Left kidney (tissue), 1 donor: ENCODE measurements at regions not wholly inside any gene's neighbourhood (a gene's known extent, or its start where the extent isn't known, plus 50 kb on each side); places are given as distances from the start of the nearest gene placed in this dataset.
"Not testable (repeated sequence)": the region's sequence is repeated elsewhere in the genome, so short reads cannot be mapped to it uniquely, and the experiment has no call there.

Experiments
- DNase-seq: peaks from one replicate; pipeline ENCODE4 v3.0.0-alpha.2; 2013

GRCh38 chr2:97431169-97431725 is 158.4 kb downstream of the ANKRD36B start:
- DNase-seq: not testable (repeated sequence)

- not testable (repeated sequence) for DNase-seq
These were observed 167.3 kb downstream of the ANKRD36B start for GRCh38 chr2:97422376-97422775.

DNA sequence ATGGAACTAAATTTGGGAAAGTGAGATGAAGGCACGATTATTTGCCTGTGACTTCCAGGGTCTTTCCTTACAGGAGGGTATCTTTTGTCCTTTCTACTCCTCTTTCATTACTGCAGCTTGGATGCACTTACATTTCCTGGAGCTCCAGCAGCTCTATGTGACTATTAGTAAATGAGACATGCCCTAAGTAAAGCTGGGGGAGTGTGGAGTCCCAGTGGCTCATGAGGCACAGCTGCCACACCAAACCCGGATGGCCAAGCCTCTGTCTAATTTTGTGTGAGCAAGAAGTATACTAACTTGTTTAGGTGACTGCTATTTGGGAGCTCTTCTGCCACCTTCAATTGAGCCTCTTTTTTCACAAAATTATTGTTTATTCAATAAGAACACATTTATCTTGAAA is 183.3 kb downstream of the ANKRD36B start:
- DNase-seq: not testable (repeated sequence)

- not testable (repeated sequence) for DNase-seq
These were observed 184.4 kb downstream of the ANKRD36B start for GRCh38 chr2:97405172-97405737.

GRCh38 chr2:97402678-97403077 is 187.0 kb downstream of the ANKRD36B start:
- DNase-seq: not testable (repeated sequence)

DNA sequence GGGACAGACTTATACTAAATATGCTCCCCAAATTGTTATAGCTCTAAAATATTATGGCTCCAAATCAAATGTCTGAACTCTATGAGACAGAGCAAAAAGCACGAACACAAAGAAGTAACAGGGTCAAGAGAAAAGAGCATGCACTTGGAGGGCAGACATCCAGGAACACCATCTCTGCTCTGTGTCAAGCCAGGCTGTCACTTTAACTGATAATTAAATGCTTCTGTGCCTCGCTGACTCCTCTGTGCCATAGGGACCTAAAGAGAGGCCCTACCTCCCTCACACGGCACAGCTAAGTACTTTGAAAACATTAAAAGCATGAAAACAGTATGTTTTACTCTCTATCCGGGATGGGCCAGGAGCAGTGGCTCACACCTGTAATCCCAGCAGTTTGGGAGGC is 194.0 kb downstream of the ANKRD36B start:
- not testable (repeated sequence) for DNase-seq

DNA sequence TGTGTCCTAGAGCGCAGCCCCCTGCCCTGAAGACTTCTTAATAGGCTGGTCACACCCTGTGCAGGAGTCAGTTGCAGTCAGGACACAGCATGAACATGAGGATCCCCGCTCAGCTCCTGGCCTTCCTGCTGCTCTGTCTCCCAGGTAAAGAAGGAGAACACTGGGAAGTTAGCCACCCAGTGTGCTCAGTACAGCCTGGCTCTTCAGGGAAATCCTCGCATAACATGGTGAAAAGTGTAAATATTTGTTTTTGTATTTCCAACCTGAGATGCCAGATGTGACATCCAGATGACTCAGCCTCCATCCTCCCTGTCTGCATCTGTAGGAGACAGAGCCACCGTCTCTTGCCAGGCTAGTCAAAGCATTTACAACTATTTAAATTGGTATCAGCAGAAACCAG is 203.9 kb downstream of the ANKRD36B start:
- not testable (repeated sequence) for DNase-seq

DNA sequence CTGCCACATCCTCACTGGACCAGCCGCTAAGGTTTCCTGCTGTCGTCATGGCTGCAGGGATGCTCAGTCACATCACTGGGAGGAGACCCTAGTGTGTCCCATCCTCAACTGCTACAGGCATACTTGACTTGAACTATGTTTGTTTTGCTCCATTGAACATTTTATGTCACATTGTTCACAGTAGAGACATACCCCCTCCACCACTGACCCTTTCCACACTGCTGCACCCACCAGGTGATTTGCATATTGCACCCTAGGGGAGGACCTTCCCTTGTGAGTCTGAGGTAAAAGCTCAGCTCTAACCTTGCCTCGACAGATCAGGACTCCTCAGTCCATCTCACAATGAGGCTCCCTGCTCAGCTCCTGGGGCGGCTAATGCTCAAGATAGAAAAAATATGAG is 213.8 kb downstream of the ANKRD36B start:
- not testable (repeated sequence) for DNase-seq

DNA sequence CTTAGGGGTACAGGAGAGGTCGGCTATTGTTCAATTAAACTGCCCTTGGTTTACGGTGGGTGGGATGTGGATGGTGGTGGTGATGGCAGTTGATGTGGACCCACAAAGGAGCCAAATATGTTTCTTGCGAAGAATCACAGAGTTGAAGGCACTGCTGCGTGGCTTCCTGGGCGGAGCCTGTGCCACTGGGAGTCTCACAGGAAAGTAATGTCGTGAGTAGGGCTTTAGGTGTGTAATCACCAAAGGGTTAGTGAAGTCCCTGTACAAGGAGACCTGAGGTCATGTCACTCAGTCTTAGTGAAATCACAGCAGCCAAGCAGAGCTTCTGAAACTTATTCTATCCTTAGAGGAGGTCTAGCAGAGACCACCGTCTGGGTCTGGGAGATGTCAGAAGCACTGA is 215.3 kb downstream of the ANKRD36B start:
- DNase-seq: not testable (repeated sequence)

DNA sequence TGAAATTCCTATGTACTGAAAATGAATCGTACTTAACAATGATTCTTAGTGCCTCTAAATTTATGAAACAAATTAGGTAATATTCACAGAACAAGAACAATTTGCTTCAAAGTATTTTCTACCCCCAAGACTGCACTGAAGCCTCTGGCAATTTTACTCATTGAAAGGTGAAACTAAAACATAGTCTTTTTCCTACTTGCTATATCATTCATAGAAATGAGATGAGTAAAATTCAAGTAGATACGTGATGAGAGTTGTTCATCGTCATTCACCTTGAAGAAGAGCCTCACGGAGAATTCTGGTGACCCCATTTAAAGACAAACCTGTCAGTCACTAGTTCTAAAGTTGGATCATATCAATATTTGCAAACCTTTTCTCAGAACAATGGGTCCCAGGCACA is 226.5 kb downstream of the ANKRD36B start:
- not testable (repeated sequence) for DNase-seq

GRCh38 chr2:97359861-97360584 is 229.7 kb downstream of the ANKRD36B start:
- DNase-seq: peak; percentile 1

- no peak for DNase-seq
These were observed 233.8 kb downstream of the ANKRD36B start for GRCh38 chr2:97355887-97356286.

DNA sequence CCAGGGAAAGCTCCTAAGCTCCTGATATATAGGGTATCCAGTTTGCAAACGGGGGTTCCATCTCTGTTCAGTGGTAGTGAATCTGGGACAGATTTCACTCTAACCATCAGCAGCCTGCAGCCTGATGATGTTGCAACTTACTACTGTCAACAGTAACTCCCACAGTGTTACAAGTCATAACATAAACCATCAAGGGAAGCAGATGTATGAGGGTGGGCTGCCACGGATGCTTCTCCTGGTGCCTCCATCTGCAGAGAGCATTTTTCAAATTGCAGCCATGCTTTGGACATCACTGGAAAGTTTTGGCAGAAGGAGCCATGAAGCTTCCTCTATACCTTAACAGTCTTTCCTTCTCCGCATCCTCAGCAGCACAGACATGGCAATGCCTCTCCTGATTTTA is 234.5 kb downstream of the ANKRD36B start:
- no peak for DNase-seq

DNA sequence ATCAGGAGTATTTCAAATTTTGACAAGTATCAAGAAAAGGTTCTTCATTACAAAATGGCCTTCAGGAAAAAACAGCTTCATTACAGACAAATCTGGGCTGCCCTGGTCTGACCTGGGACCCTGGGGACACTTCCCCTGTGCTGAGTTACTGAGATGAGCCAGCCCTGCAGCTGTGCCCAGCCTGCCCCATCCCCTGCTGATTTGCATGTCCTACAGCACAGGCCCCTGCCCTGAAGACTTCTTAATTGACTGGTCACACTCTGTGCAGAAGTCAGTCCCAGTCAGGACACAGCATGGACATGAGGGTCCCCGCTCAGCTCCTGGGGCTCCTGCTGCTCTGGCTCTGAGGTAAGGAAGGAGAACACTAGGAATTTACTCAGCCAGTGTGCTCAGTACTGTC is 235.1 kb downstream of the ANKRD36B start:
- DNase-seq: no peak

DNA sequence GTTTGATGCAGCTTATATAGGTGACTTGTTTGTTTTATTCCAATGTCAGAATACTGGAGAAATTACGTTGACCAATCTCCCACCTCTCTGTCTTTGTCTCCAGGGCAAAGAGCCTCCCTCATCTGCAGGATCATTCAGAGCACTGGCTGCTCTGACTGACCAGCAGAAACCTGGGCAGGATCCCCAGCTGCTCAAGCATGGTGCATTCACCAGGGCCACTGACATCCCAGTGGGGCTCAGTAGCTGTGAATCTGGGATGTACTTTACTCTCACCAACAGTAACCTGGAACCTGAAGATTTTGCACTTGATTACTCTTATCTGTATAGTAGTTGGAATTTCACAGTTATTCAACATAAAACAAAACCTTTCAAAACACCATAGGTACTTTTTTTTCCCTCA is 235.9 kb downstream of the ANKRD36 start:
- DNase-seq: no peak

DNA sequence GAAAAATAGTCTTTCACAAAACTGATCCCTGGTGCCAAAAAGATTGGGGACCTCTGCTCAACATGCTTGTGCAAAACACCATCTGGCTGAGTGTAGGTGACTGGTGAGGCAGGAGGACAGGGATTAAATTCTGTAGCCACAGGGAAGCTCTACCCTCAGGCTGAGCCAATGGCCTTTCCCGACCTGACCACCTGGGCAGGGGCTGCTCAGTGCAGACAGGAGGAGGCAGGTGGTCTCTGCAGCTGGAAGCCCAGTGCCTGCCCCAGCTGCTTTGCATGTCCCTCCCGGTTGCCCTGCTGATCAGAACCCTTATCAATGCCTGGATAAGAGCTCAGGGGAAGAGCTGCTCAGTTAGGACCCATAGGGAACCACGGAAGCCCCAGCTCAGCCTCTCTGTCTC is 235.3 kb downstream of the ANKRD36 start:
- no peak for DNase-seq

- DNase-seq: not testable (repeated sequence)
These were observed 232.0 kb downstream of the ANKRD36 start for GRCh38 chr2:97344937-97345336.

GRCh38 chr2:97333674-97334073 is 220.7 kb downstream of the ANKRD36 start:
- not testable (repeated sequence) for DNase-seq

DNA sequence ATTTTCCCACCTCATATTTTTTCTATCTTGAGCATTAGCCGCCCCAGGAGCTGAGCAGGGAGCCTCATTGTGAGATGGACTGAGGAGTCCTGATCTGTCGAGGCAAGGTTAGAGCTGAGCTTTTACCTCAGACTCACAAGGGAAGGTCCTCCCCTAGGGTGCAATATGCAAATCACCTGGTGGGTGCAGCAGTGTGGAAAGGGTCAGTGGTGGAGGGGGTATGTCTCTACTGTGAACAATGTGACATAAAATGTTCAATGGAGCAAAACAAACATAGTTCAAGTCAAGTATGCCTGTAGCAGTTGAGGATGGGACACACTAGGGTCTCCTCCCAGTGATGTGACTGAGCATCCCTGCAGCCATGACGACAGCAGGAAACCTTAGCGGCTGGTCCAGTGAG is 219.2 kb downstream of the ANKRD36 start:
- DNase-seq: not testable (repeated sequence)

GRCh38 chr2:97321936-97322713 is 209.2 kb downstream of the ANKRD36 start:
- DNase-seq: not testable (repeated sequence)

- not testable (repeated sequence) for DNase-seq
These were observed 202.4 kb downstream of the ANKRD36 start for GRCh38 chr2:97315358-97315757.

GRCh38 chr2:97312426-97312825 is 199.5 kb downstream of the ANKRD36 start:
- not testable (repeated sequence) for DNase-seq

DNA sequence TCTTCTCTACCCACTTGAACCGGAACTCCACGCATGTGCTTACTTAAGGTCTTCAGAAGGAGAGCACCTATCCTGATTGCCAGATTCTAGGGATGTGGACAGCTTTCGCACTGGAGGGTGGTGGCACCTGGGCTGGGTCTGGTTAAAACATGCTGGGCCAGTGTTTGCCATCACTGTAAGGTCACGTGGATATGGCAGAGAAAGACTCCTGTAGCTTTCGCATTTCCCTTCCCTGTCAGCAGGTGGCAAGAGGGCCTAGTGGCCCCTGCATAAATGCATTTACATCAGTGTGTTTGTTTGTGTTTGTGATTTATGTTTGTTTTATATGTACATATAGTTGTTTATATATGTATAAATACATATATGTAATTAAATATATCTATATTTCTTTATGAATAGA is 192.5 kb downstream of the ANKRD36 start:
- DNase-seq: not testable (repeated sequence)
